H9 (cell line): ENCODE measurements at regions not wholly inside any gene's neighbourhood (a gene's known extent, or its start where the extent isn't known, plus 50 kb on each side); places are given as distances from the start of the nearest gene placed in this dataset.

ENCODE experiments used
- DNase-seq: peaks from one replicate; pipeline ENCODE4 v3.0.0-alpha.2; 2017
- H2AFZ ChIP-seq: one replicate; pipeline ENCODE4 v1.6.1; 2013; ENCODE audit warnings: mild to moderate bottlenecking, low read length, control low read depth, moderate library complexity
- H2AK5ac ChIP-seq: 2 replicates; pipeline ENCODE4 v1.6.1; 2013; ENCODE audit warnings: low read length, control low read depth, mixed read lengths; ENCODE audit not compliant: insufficient read length
- H2BK120ac ChIP-seq: one replicate; pipeline ENCODE4 v1.6.1; 2013; ENCODE audit warnings: low read depth, mild to moderate bottlenecking, low read length, control low read depth, inconsistent platforms; ENCODE audit not compliant: poor library complexity, severe bottlenecking
- H2BK12ac ChIP-seq: 2 replicates; pipeline ENCODE4 v1.6.1; 2013; ENCODE audit warnings: low read length, control low read depth, mixed read lengths, low read depth; ENCODE audit not compliant: insufficient read length
- H2BK15ac ChIP-seq: 2 replicates; pipeline ENCODE4 v1.6.1; 2013; ENCODE audit warnings: low read depth, low read length, control low read depth
- H2BK20ac ChIP-seq: one replicate; pipeline ENCODE4 v1.6.1; 2013; ENCODE audit warnings: low read depth, mild to moderate bottlenecking, low read length, control low read depth, inconsistent platforms; ENCODE audit not compliant: poor library complexity, severe bottlenecking
- H2BK5ac ChIP-seq: 2 replicates; pipeline ENCODE4 v1.6.1; 2013; ENCODE audit warnings: low read length, control low read depth, mixed read lengths; ENCODE audit not compliant: insufficient read length
- H3K14ac ChIP-seq: 2 replicates; pipeline ENCODE4 v1.6.1; 2013; ENCODE audit warnings: low read length, control low read depth; ENCODE audit not compliant: insufficient read depth
- H3K18ac ChIP-seq: 2 replicates; pipeline ENCODE4 v1.6.1; 2013; ENCODE audit warnings: low read depth, mild to moderate bottlenecking, mixed read lengths, low read length, control low read depth; ENCODE audit not compliant: insufficient read length
- H3K23ac ChIP-seq: 2 replicates; pipeline ENCODE4 v1.6.1; 2013; ENCODE audit warnings: low read length, control low read depth, mixed read lengths, low read depth; ENCODE audit not compliant: insufficient read length
- H3K23me2 ChIP-seq: 2 replicates; pipeline ENCODE4 v1.6.1; 2013; ENCODE audit warnings: low read depth, mild to moderate bottlenecking, mixed read lengths, low read length, control low read depth; ENCODE audit not compliant: insufficient read length, poor library complexity, severe bottlenecking
- H3K27ac ChIP-seq: 2 replicates; pipeline ENCODE4 v1.5.1; 2013; ENCODE audit warnings: low read length, control low read depth, mixed read lengths, low read depth; ENCODE audit not compliant: insufficient read length
- H3K27me3 ChIP-seq: 2 replicates; pipeline ENCODE4 v1.6.1; 2013; ENCODE audit warnings: low read length, control low read depth, inconsistent platforms; ENCODE audit not compliant: insufficient read depth
- H3K4ac ChIP-seq: 2 replicates; pipeline ENCODE4 v1.6.1; 2013; ENCODE audit warnings: low read depth, mild to moderate bottlenecking, control low read depth, inconsistent platforms, low read length, moderate library complexity
- H3K4me1 ChIP-seq: 2 replicates; pipeline ENCODE4 v1.6.1; 2013; ENCODE audit warnings: low read length, control low read depth, inconsistent platforms; ENCODE audit not compliant: insufficient read depth
- H3K4me2 ChIP-seq: 2 replicates; pipeline ENCODE4 v1.6.1; 2013; ENCODE audit warnings: low read length, control low read depth, mixed read lengths; ENCODE audit not compliant: insufficient read length, insufficient read depth
- H3K56ac ChIP-seq: 2 replicates; pipeline ENCODE4 v1.6.1; 2013; ENCODE audit warnings: low read depth, mild to moderate bottlenecking, mixed read lengths, low read length, control low read depth; ENCODE audit not compliant: insufficient read length
- H3K79me1 ChIP-seq: 2 replicates; pipeline ENCODE4 v1.6.1; 2013; ENCODE audit warnings: low read depth, mild to moderate bottlenecking, moderate library complexity, low read length, control low read depth, inconsistent platforms; ENCODE audit not compliant: insufficient read depth, poor library complexity, severe bottlenecking
- H3K79me2 ChIP-seq: 2 replicates; pipeline ENCODE4 v1.6.1; 2013; ENCODE audit warnings: low read length, control low read depth, inconsistent platforms; ENCODE audit not compliant: insufficient read depth
- H3K9ac ChIP-seq: 2 replicates; pipeline ENCODE4 v1.6.1; 2013; ENCODE audit warnings: low read length, control low read depth, mixed read lengths; ENCODE audit not compliant: insufficient read length; ENCODE audit errors: extremely low read depth
- H3K9me3 ChIP-seq: one replicate; pipeline ENCODE4 v1.6.1; 2013; ENCODE audit warnings: low read depth, low read length, inconsistent platforms; ENCODE audit not compliant: control insufficient read depth
- H3T11ph ChIP-seq: one replicate; pipeline ENCODE4 v1.6.1; 2013; ENCODE audit warnings: mild to moderate bottlenecking, low read length, control low read depth, inconsistent platforms
- H4K20me1 ChIP-seq: one replicate; pipeline ENCODE4 v1.6.1; 2013; ENCODE audit not compliant: control insufficient read depth, insufficient read length, insufficient read depth
- H4K5ac ChIP-seq: 2 replicates; pipeline ENCODE4 v1.6.1; 2013; ENCODE audit warnings: low read depth, mild to moderate bottlenecking, mixed read lengths, low read length, control low read depth; ENCODE audit not compliant: insufficient read length
- H4K8ac ChIP-seq: replicated peaks from 2 replicates; pipeline ENCODE4 v1.6.1; 2013; ENCODE audit warnings: low read length, control low read depth, mixed read lengths, low read depth; ENCODE audit not compliant: insufficient read length
- H4K91ac ChIP-seq: 2 replicates; pipeline ENCODE4 v1.6.1; 2013; ENCODE audit warnings: low read depth, mild to moderate bottlenecking, moderate library complexity, mixed read lengths, low read length, control low read depth; ENCODE audit not compliant: insufficient read length
- H3K27ac Mint-ChIP-seq, 3 experiments: 2 replicates in 2 of 3; 3 replicates in 1 of 3; pipeline ENCODE4 v1.8.0; 2020 to 2021; ENCODE audit warnings: mixed read lengths in 3 of 3, mild to moderate bottlenecking in 1 of 3, moderate library complexity in 1 of 3
- H3K27me3 Mint-ChIP-seq: 2 replicates; pipeline ENCODE4 v1.8.0; 2021; ENCODE audit warnings: low read depth, mild to moderate bottlenecking, moderate library complexity, mixed read lengths
- H3K36me3 Mint-ChIP-seq, 3 experiments: 2 replicates in 2 of 3; 3 replicates in 1 of 3; pipeline ENCODE4 v1.8.0; 2020 to 2021; ENCODE audit warnings: low read depth in 3 of 3, mixed read lengths in 3 of 3; ENCODE audit not compliant: insufficient read depth in 1 of 3
- H3K4me1 Mint-ChIP-seq, 2 experiments: 2 replicates each; pipeline ENCODE4 v1.8.0; 2020; ENCODE audit warnings: mixed read lengths in 2 of 2
- H3K4me3 Mint-ChIP-seq, 2 experiments: 2 replicates in 1 of 2; 3 replicates in 1 of 2; pipeline ENCODE4 v1.8.0; 2020 to 2021; ENCODE audit warnings: mild to moderate bottlenecking in 2 of 2, mixed read lengths in 2 of 2, moderate library complexity in 1 of 2
- H3K9me3 Mint-ChIP-seq, 2 experiments: 2 replicates in 1 of 2; 3 replicates in 1 of 2; pipeline ENCODE4 v1.8.0; 2020; ENCODE audit warnings: mild to moderate bottlenecking in 2 of 2, mixed read lengths in 2 of 2, moderate library complexity in 1 of 2
- CTCF ChIP-seq: fragments of 200-600 bp; sonication (generic); conservative IDR thresholded peaks from 3 replicates; pipeline ENCODE4 v1.8.0; 2021; ENCODE audit warnings: antibody characterized with exemption, mild to moderate bottlenecking
- WGBS: extraction: QIAGEN DNeasy Blood & Tissue Kit; methylation state at CpG from one replicate; pipeline ENCODE4 v1.1.7; 2013; ENCODE audit warnings: missing lambda C conversion rate, low lambda C conversion rate, mixed read lengths; ENCODE audit not compliant: insufficient read length; ENCODE audit errors: extremely low coverage; 5-methylcytosine and 5-hydroxymethylcytosine counted together

DNA sequence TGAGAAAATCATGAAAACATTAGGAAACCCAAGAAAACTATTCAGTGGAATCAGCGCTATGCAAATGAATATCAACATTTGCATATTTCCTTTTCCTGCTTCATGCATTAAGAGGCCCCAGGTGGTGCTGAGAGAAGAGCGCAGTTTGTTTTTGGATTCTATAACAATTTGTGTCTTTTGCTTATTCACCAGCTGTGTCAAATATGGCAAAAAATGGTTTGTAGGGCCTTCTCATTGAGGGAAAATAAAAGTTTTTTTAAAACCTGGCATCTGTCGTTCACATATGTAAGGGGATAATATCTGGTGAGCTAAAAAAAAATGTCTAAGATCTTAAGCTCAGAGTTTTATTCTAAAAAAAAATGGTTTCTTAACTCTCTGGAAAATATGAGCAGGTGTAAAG, 122.5 kb upstream of the ROBO2 start:
- Histone ChIP-seq H2BK120ac (no peak overlapping the region), H4K20me1 (no peaks in the 10 kb centered on the region), H4K8ac (no peak overlapping the region), H3K27me3 (no peaks in the 10 kb centered on the region), H2AFZ (no peak overlapping the region), H3K23me2 (no peaks in the 10 kb centered on the region), H3T11ph (no peak overlapping the region), H3K79me1 (no peaks in the 10 kb centered on the region), H2BK15ac (no peak overlapping the region), H3K56ac (no peak overlapping the region), H3K14ac (no peak overlapping the region), H3K9ac (no peak overlapping the region), H4K5ac (no peak overlapping the region), H2BK12ac (no peak overlapping the region), H3K4me2 (no peak overlapping the region), H2BK20ac (no peak overlapping the region), H3K18ac (no peak overlapping the region), H3K9me3 (no peaks in the 10 kb centered on the region), H2AK5ac (no peak overlapping the region), H4K91ac (no peak overlapping the region), H3K4me1 (no peaks in the 10 kb centered on the region), H3K4ac (no peak overlapping the region), H3K27ac (no peak overlapping the region), H3K79me2 (no peaks in the 10 kb centered on the region), H2BK5ac (no peak overlapping the region), H3K23ac (no peak overlapping the region)
- Mint-ChIP-seq H3K4me1 (peaks cover 0 to 7% of the 10 kb centered on the region in 2 experiments; a peak in 3 of 4 replicates), H3K27me3 (no peaks in the 10 kb centered on the region), H3K4me3 (no peak overlapping the region), H3K9me3 (no peaks in the 10 kb centered on the region), H3K27ac (peak overlapping the region in 1 of 3 experiments; percentile 74; a peak in 1 of 7 replicates), H3K36me3 (no peaks in the 10 kb centered on the region)
- no peak for DNase-seq
- TF ChIP-seq CTCF: no peak
- no CpG with 5 or more reads among the region's 3 CpGs for WGBS
